D341Med (cell line): ENCODE measurements at regions not wholly inside any gene's neighbourhood (a gene's known extent, or its start where the extent isn't known, plus 50 kb on each side); places are given as distances from the start of the nearest gene placed in this dataset.
"Not testable (repeated sequence)": the region's sequence is repeated elsewhere in the genome, so short reads cannot be mapped to it uniquely, and the experiment has no call there.

Source experiments
- DNase-seq: peaks from one replicate; pipeline ENCODE4 v3.0.0; 2012; ENCODE audit warnings: low spot score

DNA sequence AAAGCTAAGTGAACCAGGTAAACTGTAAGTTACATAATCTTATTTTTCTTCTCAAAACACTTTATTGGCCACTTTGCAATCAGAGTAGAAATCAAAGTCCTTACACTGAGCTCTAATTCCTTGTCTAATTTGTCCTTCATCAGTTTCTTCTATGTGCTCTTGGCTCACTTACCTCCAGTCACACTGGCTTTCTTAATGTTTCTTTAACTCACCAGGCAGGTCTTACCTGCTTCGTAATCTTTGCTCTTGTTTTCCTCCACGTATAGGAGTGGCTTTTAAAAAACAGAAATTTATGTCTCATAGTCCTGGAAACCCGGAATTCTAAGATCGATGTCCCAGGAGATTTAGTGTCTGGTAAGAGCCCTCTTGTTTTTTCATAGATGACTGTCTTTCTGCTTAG is 1462.1 kb downstream of the FSTL5 start:
- no peak for DNase-seq

DNA sequence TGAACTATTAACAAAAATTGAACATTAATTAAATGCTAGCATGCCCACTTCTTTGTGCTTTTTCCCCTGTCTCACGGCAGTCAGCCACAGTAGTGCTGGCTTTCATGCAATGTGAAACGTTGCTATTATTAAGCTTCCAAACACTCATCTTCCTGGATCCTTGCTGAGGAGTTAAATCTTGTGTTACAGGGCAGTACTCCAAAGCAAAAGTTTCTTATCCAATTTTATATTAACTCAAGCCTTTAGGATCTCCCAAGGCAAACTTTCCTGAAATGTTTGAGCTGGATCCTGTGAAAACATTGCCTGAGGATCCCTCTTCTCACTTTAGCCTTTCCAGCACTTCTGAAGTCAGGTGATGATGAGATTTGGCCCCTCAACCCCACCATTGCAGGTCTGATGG is 1454.8 kb downstream of the FSTL5 start:
- no peak for DNase-seq

DNA sequence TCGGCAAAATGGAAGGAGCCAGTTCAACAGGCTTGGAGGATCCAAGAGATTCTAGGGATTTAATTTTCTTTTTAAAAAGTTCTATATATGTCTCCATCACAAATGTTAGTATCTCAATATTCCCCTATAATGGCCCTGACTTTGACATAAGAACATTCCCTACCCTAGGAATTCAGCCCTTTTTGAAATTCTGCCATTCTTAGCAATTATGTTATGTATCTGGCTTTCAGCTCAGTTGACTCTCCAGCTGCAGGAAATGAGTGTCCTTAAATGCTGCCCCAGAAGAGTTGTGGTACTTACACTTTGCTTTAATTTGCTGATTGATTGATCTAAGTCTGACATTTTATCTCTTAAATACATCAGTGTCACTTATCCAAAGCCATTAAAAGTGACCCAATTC is 1454.3 kb downstream of the FSTL5 start:
- no peak for DNase-seq

DNA sequence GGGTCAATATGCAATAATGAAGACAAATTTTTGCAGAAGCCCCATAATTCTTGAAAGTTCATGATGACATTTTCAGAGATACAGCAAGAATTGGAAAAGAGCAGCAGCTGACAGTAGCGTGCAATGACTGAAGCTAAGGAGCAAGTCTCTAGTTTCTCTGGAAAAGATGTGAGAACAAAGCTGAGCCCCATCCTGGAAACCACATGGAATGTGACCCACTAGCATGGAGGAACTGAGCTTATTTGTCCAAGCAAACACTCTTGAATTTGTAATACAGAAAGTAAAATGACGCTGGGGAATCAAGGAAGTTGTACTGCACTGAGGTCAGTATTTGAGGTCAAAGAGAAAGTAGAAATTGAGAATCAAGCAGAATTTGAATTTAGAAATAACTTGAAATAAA is 1447.2 kb downstream of the FSTL5 start:
- DNase-seq: no peak

DNA sequence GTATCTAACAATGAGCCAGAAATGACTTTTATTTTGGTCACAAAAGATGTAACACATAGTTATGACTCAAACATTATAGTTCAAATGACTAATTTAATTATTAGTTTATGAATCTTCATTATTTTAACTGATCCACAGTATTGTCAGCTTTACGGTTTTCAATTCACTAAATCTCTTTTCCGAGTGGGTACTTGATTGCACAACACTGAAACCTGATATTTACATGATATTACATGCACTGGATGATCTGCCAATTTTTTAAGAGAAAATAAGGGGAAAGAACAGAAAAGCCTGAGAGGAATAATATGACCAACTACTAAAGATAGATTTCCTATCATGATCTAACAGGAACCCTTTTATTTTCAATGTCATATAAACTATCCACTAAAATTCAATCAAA is 1446.0 kb downstream of the FSTL5 start:
- DNase-seq: no peak

DNA sequence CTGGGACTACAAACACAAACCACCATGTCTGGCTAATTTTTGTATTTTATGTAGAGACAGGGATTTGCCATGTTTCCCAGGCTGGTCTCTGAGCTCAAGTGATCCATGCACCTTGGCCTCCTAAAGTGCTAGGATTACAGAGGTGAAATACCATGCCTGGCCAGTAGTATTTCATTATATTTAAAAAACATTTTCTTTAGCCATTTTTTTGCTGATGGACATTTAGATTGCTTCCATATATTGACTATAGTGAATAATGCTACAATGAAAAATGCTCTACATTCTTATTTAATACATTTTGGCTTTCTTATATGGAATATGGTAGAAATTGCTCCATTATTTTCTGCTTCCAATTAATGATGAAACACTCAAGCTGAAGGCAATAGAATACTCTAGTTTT is 1439.7 kb downstream of the FSTL5 start:
- no peak for DNase-seq

DNA sequence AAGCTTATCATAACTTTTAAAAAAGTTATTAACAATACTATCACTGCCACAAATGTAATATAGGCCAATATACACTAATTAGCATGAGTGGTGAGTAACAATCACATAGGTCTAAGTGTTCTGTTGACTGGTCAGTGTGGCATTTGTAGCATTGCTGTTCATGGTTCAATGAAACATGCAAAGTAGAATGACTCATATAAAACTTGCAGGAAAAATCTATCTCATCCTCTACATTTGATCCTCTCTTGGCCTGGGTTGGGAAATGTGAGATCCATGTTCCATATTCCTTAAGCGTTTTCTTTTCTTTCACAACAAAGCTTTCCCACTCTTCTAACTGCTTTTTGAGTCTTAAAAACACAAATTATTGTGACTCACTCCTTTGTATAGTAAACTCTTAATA is 1418.7 kb downstream of the FSTL5 start:
- no peak for DNase-seq

DNA sequence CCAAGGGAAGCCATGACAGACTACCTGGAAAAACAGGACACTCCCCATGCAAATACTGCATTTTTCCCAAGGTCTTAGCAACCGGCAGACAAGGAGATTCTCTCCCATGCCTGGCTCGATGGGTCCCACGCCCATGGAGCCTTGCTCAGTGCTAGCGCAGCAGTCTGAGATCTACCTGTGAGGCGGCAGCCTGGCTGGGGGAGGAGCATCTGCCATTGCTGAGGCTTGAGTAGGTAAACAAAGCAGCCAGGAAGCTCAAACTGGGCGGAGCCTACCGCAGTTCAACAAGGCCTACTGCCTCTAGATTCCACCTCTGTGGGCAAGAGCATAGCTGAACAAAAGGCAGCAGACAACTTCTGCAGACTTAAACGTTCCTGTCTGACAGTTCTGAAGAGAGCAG is 1417.2 kb downstream of the FSTL5 start:
- not testable (repeated sequence) for DNase-seq

DNA sequence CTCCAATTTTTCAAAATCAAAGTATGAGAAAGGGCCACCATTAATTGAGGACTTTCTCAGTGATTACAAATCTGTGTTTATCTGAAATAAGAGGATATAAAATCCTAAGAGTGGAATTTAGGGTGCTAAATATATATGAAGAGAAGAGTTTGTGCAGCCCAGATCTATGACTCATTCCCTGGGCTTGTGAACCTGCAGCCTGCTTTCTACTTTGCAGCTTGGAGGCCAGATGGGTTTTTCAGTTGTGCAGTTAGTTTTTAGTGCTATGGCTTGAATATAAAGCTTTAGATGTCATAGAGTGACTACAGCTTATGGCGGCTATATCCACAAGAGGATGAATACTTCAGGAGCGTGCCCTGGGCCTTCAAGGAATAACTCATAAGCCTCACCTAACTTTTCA is 1391.1 kb downstream of the FSTL5 start:
- no peak for DNase-seq

DNA sequence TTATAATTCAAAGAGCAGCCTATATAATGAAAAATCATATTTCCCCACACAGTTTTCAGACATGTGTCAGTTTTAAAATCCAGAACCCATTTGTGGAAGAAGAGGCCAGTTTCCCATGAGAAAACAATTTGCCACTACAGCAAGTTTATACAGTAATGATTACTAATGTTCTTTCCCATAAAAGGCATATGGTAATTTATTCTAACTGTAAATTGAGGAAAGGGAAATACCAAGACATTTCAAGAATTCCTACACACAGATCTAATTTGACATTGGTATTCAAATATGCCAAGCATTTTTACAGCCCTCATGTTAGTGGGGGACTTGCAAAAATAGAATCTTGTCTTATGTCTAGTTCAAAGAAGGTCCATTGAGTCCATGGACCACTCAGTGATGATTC is 1368.6 kb downstream of the FSTL5 start:
- no peak for DNase-seq

DNA sequence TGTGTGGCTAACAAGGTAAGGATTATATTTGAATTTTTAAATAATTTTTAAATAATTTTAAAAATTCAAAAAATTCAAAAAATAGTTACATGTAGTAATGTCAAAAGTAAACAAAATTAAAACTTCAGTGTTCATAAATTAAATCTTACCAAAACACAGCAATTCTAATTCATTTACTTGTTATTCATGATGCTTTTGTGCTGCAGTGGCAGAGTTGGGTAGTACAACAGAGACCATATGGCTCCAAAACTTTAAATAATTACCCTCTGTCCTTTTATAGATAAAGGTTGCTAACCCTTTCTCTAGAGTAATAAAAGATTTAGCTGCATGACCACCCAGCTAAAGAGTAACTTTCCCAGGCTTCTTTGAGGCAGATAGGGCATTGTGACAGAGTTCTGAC is 1355.6 kb downstream of the FSTL5 start:
- no peak for DNase-seq

DNA sequence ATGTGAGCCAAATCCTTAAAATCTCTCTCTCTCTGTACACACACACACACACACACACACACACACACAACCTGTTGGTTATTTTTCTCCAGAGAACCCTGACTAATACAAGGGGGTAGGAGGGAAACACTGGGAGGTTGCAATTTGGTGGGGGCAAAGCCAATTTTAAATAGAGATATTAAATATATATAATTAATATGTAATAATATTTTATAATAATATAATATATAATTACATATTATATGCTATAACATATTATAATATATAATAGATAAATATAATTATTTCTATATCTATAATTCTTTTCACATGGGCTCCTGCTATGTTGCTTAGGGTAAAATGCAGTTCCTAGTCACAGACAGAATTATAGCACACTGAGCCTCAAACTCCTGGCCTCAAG is 1354.2 kb downstream of the FSTL5 start:
- DNase-seq: no peak

DNA sequence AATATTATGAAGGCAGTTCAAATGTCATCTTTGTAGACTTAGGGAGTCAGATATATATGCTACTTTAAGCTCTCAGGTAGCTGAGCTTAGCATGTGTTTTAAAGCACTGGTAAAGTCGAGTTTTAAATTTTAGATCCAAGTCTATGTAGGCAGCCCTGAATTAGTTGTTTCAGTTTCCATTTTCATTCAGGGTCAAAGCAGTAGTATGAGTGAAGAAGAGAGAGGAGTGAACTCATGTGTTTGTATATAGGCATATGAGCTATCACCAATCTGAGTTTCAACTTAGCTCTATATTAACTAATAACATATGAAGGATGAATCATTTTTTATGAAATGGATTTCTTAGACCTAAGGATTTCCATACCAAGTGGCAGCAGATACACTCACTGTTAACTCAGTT is 1353.4 kb downstream of the FSTL5 start:
- DNase-seq: no peak

DNA sequence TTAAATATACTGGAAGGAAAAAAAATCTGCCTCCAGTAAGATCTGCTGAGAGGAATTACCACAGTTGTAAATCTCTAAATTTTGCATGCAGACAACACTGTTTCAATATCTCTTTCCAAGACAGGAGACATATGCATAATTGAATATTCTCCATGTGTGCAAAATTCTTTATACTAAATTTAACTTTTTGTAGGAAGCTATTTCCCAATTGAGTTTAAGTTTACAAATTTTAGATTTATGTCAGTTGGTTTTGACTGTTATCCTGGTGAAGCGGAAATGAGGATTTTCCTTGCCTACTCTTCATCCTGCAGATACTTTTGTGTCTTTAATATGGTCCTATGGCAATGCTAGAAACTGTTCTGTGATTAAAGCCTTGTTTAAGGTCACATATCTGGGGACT is 1352.9 kb downstream of the FSTL5 start:
- DNase-seq: no peak

DNA sequence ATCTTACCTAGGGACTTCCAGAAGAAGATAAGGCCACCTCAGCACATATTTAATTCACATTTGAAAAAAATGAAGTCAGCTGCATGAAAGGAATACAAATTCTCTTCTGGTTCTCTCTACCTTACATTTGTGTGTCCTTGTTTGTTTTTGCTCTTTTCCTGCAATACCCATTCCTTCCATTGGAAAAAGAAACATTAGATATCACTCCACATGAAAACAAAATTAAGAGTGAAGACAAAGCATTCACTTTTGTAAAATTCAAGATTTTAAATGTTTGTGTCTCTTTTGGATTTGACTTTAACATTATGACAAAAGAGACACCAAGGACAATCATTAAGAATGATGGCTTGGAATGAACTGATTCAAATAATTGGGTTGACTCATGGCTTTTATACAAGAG is 1351.8 kb downstream of the FSTL5 start:
- no peak for DNase-seq

DNA sequence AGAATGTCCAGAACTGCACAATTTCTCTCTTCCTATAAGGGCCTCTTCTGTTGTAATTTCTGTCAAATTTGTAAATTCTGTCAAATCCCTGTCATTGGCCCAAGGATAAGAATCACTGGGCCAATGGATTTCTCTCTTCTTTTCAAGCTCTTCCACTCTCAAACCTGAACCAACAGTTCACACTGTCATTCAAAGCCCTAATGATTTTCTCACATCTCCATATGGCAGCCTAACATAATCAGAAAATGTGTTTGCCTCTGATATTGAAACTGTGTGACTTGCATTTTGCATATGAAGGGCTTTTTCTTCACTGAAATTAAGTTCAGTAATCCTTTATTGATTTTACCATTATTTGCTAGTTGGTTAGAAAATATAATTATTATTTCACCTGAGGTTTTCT is 1349.1 kb downstream of the FSTL5 start:
- no peak for DNase-seq

DNA sequence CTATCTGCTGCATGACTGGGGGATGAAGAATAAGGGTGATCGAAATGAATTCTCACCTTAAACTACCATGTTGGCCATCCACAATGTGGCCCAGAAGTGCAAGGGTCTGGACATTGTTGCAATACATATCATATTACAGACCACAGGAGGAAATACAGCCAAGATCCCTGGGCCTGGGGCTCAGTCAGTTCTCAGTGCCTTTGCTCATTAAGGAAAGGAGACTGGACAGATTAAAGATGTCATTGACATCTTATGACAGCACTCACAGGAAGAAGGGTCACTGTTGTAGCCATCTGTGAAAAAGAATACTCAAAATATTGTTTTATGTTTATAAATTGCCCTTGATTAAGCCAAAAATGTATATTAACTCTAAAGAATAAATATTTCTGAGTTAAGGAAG is 1345.2 kb downstream of the FSTL5 start:
- DNase-seq: no peak

DNA sequence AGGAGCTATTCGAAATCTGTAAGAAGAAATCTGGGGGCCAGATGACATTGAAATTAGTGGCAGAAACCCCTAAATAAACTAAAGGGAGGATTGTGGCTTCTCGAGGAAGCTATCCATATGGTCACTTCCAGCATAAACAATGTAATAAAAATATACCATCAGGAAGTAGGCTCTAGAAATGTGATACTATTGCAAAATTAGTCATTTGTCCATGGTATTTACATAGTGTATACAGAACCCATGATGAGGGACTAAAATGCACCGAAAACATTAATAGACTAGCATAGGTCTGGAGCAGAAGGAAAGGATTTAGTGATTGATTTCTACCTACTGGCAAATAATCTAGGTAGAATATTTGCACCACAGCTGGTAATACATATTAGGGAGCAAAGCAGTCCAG is 1344.0 kb downstream of the FSTL5 start:
- no peak for DNase-seq

DNA sequence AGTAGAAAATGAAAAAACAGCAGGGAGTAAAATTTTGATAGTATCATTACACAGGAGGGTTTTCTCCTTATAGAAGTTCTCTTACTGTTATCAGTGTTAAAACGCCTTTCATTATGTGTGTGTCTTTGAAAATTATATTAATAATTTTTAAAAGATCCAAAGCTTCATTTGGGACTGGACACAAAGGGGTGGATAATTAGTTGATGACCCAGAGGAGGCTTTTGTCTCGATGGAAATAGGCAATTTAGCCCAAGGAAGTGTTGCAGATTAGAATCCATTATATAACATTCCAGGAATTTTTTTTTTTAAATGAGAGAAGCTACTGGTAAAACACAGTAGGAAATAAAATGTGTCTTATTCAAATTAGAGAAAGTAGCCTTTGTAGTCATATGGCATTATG is 1339.3 kb downstream of the FSTL5 start:
- no peak for DNase-seq

DNA sequence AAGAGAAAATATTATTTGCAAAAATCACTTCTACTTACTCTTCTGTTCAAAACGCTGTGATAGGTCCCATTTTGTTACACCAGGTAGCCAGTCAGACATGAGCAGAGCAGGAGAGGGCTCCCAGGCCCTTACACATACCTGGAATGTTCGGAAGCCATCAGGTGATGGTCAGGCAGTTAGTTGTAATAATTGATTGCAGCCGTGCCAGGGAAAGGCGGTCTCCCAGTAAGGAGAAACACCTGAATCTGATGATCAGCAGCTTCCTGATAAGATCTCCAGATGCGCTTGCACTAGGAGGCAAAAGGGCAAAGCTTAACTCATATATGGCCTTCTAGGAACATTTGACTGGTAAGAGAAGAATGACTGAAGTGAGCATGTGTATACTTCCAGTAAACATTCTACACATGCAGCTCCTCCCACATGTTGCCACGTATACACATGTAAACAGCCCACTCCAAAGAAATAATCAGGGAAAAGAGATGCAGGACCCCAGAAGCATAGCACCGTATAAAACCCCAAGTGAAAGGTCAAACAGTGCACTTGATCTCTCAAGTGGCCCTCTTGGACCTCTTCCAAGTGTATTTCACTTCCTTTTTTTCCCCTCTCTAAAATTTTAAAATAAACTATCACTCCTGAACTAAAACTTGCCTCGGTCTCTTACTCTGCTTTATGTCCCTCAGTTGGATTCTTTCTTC is 1338.0 kb downstream of the FSTL5 start:
- DNase-seq: no peak

DNA sequence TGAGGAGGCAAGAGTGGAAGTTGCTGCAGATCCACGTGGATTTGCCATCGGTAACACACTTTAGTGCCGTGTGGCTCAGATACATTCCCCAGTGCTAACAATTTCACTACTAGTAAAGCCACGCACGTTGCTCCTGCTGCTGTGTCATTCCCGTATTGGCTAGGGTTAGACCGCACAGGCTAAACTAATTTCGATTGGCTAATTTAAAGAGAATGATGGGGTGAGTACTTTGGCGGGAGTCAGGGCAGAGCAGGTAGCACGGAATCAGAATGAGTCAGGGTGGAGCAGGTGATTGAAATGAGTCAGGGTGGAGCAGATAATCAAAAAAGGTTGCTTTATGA is 1337.5 kb downstream of the FSTL5 start:
- no peak for DNase-seq

DNA sequence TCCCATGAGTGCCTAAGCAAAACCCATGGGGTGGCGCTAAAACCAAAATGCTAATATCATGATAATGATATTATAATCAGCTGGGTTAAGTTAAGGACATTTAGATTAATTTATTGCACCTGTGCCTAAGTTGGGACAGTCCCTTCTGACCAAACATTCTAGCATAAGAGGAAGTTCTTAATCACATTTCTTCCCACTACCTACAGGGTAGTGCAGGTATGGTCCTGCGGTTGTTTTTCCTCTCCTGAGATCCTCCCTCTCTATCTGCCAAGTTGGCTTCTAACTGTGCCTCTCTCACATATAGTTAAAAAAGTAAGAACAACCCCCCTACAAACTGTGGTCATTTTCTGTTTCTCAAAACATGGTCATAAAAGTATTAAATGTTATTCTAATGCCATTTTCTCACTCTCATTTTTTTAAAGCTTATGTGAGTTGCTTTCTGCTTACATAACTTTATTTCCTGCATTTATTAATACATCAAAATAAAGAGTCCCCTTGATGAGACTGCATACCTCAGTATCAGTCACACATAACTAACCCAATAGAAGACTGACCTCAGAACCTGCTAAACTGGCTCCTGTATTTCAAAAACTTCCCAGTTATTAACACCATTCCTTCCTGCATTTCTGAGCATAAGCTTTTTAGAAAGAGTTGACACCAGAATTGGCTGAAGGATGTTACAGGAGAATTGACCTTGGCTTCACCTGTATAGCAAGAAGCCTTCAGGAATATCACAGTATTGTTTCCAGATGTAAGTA is 1332.5 kb downstream of the FSTL5 start:
- DNase-seq: no peak

DNA sequence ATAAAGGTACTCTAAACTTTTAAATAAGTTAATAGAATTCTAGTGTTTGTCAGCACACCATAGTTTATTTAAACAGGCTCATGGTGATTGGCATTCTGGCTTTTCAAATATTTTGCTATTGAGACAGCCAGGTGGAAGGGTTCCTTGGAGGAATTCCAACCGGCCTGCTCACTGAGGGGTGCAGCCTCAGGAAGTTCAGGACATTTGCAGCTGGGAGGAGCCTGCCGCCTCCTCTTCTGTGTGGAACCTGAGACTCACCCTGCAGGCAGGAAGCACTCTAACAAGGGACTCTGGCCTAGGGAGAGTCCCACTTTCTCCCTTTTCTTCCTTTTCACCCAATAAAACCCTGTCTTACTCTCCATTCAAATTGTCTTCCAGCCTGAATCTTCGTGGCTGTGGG is 1328.0 kb downstream of the FSTL5 start:
- no peak for DNase-seq

DNA sequence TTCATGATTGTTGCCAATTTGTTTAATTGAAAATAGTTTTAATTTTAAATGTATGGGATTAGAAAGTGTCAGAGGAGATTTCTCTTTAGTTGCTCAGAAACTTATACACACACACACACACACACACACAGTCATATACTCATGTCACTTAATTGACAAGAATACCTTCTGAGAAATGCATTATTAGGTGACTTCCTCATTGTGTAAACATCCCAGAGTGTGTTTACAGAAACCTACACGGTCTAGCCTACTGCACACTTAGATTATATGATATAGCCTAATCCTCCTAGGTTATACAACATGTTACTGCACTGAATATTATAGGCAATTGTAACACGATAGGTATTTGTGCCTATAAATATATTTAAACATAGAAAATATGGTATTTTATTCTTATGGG is 1327.4 kb downstream of the FSTL5 start:
- DNase-seq: no peak
